ENCODE measurements at regions not wholly inside any gene's neighbourhood (a gene's known extent, or its start where the extent isn't known, plus 50 kb on each side); places are given as distances from the start of the nearest gene placed in this dataset.

DNA sequence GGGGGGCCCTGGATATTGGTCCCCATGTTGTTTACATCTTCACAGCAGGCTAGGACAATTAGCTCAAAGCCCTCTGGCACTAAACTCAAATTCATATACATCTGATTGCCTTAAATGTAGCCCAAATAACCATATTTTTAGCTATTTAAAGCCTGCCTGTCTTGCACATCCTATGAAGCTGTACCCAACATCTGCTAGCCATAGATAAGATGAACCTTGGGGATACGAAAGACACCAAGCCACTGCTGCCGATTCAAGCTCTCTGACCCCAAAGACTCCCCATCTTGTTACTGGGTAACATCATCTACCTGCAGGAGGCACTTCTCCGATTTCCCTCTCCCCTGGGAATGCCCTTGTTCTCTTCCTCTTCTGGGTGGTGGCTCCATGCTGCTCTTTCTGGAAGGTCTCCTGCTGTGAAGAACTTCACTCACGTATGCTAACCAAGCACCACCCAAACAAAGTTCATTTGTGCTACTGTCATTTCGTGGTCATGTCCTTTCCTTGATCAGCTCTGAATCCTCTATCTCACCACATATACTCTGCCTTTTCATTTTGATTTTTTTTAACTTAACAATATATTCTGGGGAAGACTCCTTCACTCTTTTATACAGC lies 107.7 kb upstream of the ATXN3L start (continued):
- TF ChIP-seq HCFC1 (IDR thresholded peaks at IDR 0.05; ENCODE audit: low read length): no peak
- no peak for TF ChIP-seq POLR2AphosphoS5 (IDR thresholded peaks at IDR 0.05; ENCODE audit: low read length)
- no peak for TF ChIP-seq CHD1 (IDR thresholded peaks at IDR 0.05; ENCODE audit: low read depth, low read length)
- no peak for TF ChIP-seq BMI1 (IDR thresholded peaks at IDR 0.05; ENCODE audit: borderline replicate concordance)
- TF ChIP-seq STAT1 (conservative IDR thresholded peaks at IDR 0.05): no peak
- TF ChIP-seq ZSCAN29 (IDR thresholded peaks at IDR 0.05): no peak
- TF ChIP-seq RUNX3 (IDR thresholded peaks at IDR 0.05; ENCODE audit: low read length): no peak

DNA sequence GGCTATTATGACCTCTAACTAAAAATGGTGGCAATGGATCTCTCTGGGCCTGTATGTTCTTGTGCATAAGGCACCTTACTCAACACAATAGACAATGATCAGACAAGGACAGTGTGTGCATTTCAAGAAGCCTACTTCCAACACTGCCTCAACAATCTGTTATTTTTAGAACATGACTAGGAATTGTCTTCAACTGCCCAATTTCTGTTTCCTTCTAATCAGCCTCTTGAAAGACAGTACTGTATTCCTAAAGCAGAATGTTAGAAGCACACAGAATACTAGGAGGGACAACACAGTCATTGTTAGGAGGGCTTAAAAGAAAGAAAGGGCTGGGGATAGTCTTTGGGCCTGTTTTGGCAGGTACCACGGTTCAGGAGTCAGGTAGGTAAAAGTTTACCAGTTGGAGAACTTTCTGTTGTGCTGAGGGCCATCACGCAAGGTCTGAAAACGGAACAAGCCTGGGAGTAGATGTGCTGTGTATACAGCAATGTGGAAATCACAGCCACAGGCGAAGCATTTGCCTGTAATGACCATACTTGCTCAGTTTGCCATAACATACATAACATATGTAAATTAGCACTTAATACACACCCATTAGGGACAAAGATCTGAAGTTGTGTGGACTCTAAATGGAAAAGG lies 100.8 kb upstream of the ATXN3L start:
- H3K27ac ChIP-seq (ENCODE audit: control insufficient read depth, insufficient read depth): no peak overlapping the region
- H3K4me3 ChIP-seq: no peak overlapping the region
- in situ Hi-C loops (cut with MboI) (no loop called here), intact Hi-C loops (cut with micrococcal nuclease; ENCODE audit: unreplicated experiment) (no loop called here)
- H3K9ac ChIP-seq (ENCODE audit: control insufficient read depth, insufficient read depth, low read length): no peak overlapping the region
- H3K9me3 ChIP-seq (replicated peaks; ENCODE audit: control insufficient read depth, insufficient read depth, low read length): no peaks in the 10 kb centered on the region
- H4K20me1 ChIP-seq (ENCODE audit: control insufficient read depth, insufficient read depth): no peaks in the 10 kb centered on the region
- peak overlapping the region; percentile 4; the same call in 1 of the 2 replicates for H3K4me2 ChIP-seq (ENCODE audit: control insufficient read depth, insufficient read depth)
- no peaks in the 10 kb centered on the region for H3K36me3 ChIP-seq (ENCODE audit: control insufficient read depth in 2 of 2, insufficient read depth in 2 of 2, low read length in 1 of 2)
- ATAC-seq (no peak), DNase-seq (ENCODE audit: low read depth, low spot score) (no peak), FAIRE-seq (no peak)
- peak overlapping the region; percentile 55 for H2AFZ ChIP-seq (ENCODE audit: control insufficient read depth, low read depth, low read length)
- ChIA-PET CTCF (no interaction called here), POLR2A (no interaction called here), RAD21 (ENCODE audit: unreplicated experiment) (no interaction called here), SMC1A (ENCODE audit: uncharacterized antibody, unreplicated experiment) (no interaction called here)
- WGBS (ENCODE audit: insufficient coverage, insufficient replicate concordance, low lambda C conversion rate, missing lambda C conversion rate): 27% methylated on average over 4 of the region's 4 CpGs
- no TSS peak for BruUV-seq (replicated peaks)
- H3K4me1 ChIP-seq (ENCODE audit: control insufficient read depth, insufficient read depth, low read length): peaks cover 7% of the 10 kb centered on the region; the same call in 1 of the 2 replicates
- no peak for TF ChIP-seq HDAC6 (IDR thresholded peaks at IDR 0.05; ENCODE audit: unreplicated experiment)
- TF ChIP-seq NBN (IDR thresholded peaks at IDR 0.05): no peak
- no peak for TF ChIP-seq NFYB (IDR thresholded peaks at IDR 0.05; ENCODE audit: insufficient read depth, low read depth, low read length)
- TF ChIP-seq FOXK2 (IDR thresholded peaks at IDR 0.05): no peak
- no peak for TF ChIP-seq ZZZ3 (IDR thresholded peaks at IDR 0.05; ENCODE audit: control insufficient read depth, insufficient read length, low read depth)
- TF ChIP-seq CHD1 (IDR thresholded peaks at IDR 0.05; ENCODE audit: low read depth, low read length): no peak
- TF ChIP-seq NFXL1 (IDR thresholded peaks at IDR 0.05; ENCODE audit: borderline replicate concordance): no peak
- TF ChIP-seq BCLAF1 (IDR thresholded peaks at IDR 0.05): no peak
- TF ChIP-seq HDAC2 (IDR thresholded peaks at IDR 0.05): no peak
- TF ChIP-seq FOS (IDR thresholded peaks at IDR 0.05; ENCODE audit: borderline replicate concordance, extremely low read depth, insufficient read length): no peak
- TF ChIP-seq, protein P1, sequence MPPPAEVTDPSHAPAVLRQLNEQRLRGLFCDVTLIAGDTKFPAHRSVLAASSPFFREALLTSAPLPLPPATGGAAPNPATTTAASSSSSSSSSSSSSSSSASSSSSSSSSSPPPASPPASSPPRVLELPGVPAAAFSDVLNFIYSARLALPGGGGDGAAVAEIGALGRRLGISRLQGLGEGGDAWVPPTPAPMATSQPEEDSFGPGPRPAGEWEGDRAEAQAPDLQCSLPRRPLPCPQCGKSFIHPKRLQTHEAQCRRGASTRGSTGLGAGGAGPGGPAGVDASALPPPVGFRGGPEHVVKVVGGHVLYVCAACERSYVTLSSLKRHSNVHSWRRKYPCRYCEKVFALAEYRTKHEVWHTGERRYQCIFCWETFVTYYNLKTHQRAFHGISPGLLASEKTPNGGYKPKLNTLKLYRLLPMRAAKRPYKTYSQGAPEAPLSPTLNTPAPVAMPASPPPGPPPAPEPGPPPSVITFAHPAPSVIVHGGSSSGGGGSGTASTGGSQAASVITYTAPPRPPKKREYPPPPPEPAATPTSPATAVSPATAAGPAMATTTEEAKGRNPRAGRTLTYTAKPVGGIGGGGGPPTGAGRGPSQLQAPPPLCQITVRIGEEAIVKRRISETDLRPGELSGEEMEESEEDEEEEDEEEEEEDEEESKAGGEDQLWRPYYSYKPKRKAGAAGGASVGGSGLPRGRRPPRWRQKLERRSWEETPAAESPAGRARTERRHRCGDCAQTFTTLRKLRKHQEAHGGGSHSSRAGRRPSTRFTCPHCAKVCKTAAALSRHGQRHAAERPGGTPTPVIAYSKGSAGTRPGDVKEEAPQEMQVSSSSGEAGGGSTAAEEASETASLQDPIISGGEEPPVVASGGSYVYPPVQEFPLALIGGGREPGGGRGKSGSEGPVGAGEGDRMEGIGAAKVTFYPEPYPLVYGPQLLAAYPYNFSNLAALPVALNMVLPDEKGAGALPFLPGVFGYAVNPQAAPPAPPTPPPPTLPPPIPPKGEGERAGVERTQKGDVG (CRISPR knock-in tag; IDR thresholded peaks at IDR 0.05): no peak
- TF ChIP-seq STAT3 (IDR thresholded peaks at IDR 0.05; ENCODE audit: low read depth, low read length): no peak
- H3K79me2 ChIP-seq (ENCODE audit: control insufficient read depth, insufficient read depth, low read length): no peaks in the 10 kb centered on the region
- no peaks in the 10 kb centered on the region for H3K27me3 ChIP-seq (replicated peaks in 1 of 2; ENCODE audit: control insufficient read depth in 2 of 2, insufficient read depth in 2 of 2, low read length in 1 of 2)
